ENCODE measurements at regions not wholly inside any gene's neighbourhood (a gene's known extent, or its start where the extent isn't known, plus 50 kb on each side); places are given as distances from the start of the nearest gene placed in this dataset.
A peak's percentile ranks its signal among the peaks of the same experiment; 100 is the strongest.

GRCh38 chr16:87552072-87552718 is 50.1 kb upstream of the JPH3 start:
- Histone ChIP-seq H2AFZ (ENCODE audit: low read length) (no peak overlapping the region), H4K20me1 (ENCODE audit: insufficient read depth, low read length) (no peaks in the 10 kb centered on the region), H3K4me3 (ENCODE audit: low read depth, low read length, poor library complexity, severe bottlenecking) (no peak overlapping the region), H3K4me2 (ENCODE audit: low read length) (no peak overlapping the region), H3K36me3 (ENCODE audit: insufficient read depth, low read length) (no peaks in the 10 kb centered on the region), H3K9me2 (ENCODE audit: insufficient read depth, low read length) (no peaks in the 10 kb centered on the region), H3K79me2 (ENCODE audit: insufficient read depth, low read depth, low read length) (no peaks in the 10 kb centered on the region), H3K4me1 (ENCODE audit: insufficient read depth, low read length, poor library complexity, severe bottlenecking) (no peaks in the 10 kb centered on the region), H3K9me3 (ENCODE audit: low read length) (no peaks in the 10 kb centered on the region), H3K27ac (ENCODE audit: low read depth, low read length, poor library complexity, severe bottlenecking) (no peak overlapping the region)
- no TSS peak for BruUV-seq (replicated peaks)
- DNase-seq (ENCODE audit: low spot score) = no peak
- ChIA-PET POLR2A (no interaction called here), CTCF (ENCODE audit: unreplicated experiment) (no interaction called here)
- intact Hi-C loops (cut with micrococcal nuclease; ENCODE audit: unreplicated experiment) = loop anchor here (10.0 kb wide), 1 partner anchor 323 kb away; no protein-coding TSS in a partner anchor
- TF ChIP-seq CTCF (conservative IDR thresholded peaks at IDR 0.05; ENCODE audit: low read length) (no peak), EZH2phosphoT487 (IDR thresholded peaks at IDR 0.05; ENCODE audit: borderline replicate concordance, low read depth, low read length) (no peak)

GRCh38 chr16:87551487-87551886 is 50.8 kb upstream of the JPH3 start:
- H2AFZ ChIP-seq (ENCODE audit: low read length) = no peak overlapping the region
- no peaks in the 10 kb centered on the region for H3K4me1 ChIP-seq (ENCODE audit: insufficient read depth, low read length, poor library complexity, severe bottlenecking)
- intact Hi-C loops (cut with micrococcal nuclease; ENCODE audit: unreplicated experiment) = loop anchor here (10.0 kb wide), 1 partner anchor 323 kb away; no protein-coding TSS in a partner anchor
- no peaks in the 10 kb centered on the region for H3K9me2 ChIP-seq (ENCODE audit: insufficient read depth, low read length)
- no peak overlapping the region for H3K4me2 ChIP-seq (ENCODE audit: low read length)
- H3K27ac ChIP-seq (ENCODE audit: low read depth, low read length, poor library complexity, severe bottlenecking) = no peak overlapping the region
- DNase-seq (ENCODE audit: low spot score) = no peak
- TF ChIP-seq EZH2phosphoT487 (IDR thresholded peaks at IDR 0.05; ENCODE audit: borderline replicate concordance, low read depth, low read length) (no peak), CTCF (conservative IDR thresholded peaks at IDR 0.05; ENCODE audit: low read length) (no peak)
- POLR2A ChIA-PET = no interaction called here
- no peaks in the 10 kb centered on the region for H3K36me3 ChIP-seq (ENCODE audit: insufficient read depth, low read length)
- H3K4me3 ChIP-seq (ENCODE audit: low read depth, low read length, poor library complexity, severe bottlenecking) = no peak overlapping the region
- no TSS peak for BruUV-seq (replicated peaks)
- H4K20me1 ChIP-seq (ENCODE audit: insufficient read depth, low read length) = no peaks in the 10 kb centered on the region
- no peaks in the 10 kb centered on the region for H3K9me3 ChIP-seq (ENCODE audit: low read length)
- H3K79me2 ChIP-seq (ENCODE audit: insufficient read depth, low read depth, low read length) = no peaks in the 10 kb centered on the region
- CTCF ChIA-PET (ENCODE audit: unreplicated experiment) = no interaction called here

- H3K79me2 ChIP-seq (ENCODE audit: insufficient read depth, low read depth, low read length) = no peaks in the 10 kb centered on the region
Measured at GRCh38 chr16:87550495-87550961, 51.8 kb upstream of the JPH3 start.

More at GRCh38 chr16:87550495-87550961, 51.8 kb upstream of the JPH3 start:
- TF ChIP-seq EZH2phosphoT487 (IDR thresholded peaks at IDR 0.05; ENCODE audit: borderline replicate concordance, low read depth, low read length) = no peak
- TF ChIP-seq CTCF (conservative IDR thresholded peaks at IDR 0.05; ENCODE audit: low read length) = peak; percentile 93
- no peaks in the 10 kb centered on the region for H3K36me3 ChIP-seq (ENCODE audit: insufficient read depth, low read length)
- BruUV-seq (replicated peaks) = no TSS peak
- intact Hi-C loops (cut with micrococcal nuclease; ENCODE audit: unreplicated experiment) = loop anchor here (1.0 to 10.0 kb wide), 3 partner anchors 85 to 324 kb away; no protein-coding TSS in a partner anchor
- no peak overlapping the region for H2AFZ ChIP-seq (ENCODE audit: low read length)
- H3K4me3 ChIP-seq (ENCODE audit: low read depth, low read length, poor library complexity, severe bottlenecking) = no peak overlapping the region
- DNase-seq (ENCODE audit: low spot score) = peak; percentile 41
- no peaks in the 10 kb centered on the region for H4K20me1 ChIP-seq (ENCODE audit: insufficient read depth, low read length)
- no peaks in the 10 kb centered on the region for H3K9me3 ChIP-seq (ENCODE audit: low read length)
- no peaks in the 10 kb centered on the region for H3K4me1 ChIP-seq (ENCODE audit: insufficient read depth, low read length, poor library complexity, severe bottlenecking)
- H3K4me2 ChIP-seq (ENCODE audit: low read length) = no peak overlapping the region
- H3K9me2 ChIP-seq (ENCODE audit: insufficient read depth, low read length) = no peaks in the 10 kb centered on the region
- H3K27ac ChIP-seq (ENCODE audit: low read depth, low read length, poor library complexity, severe bottlenecking) = no peak overlapping the region
- POLR2A ChIA-PET = no interaction called here
- CTCF ChIA-PET (ENCODE audit: unreplicated experiment) = no interaction called here

All from OCI-LY7 (cell line).